NCI-H748 (cell line): ENCODE measurements at regions not wholly inside any gene's neighbourhood (a gene's known extent, or its start where the extent isn't known, plus 50 kb on each side); places are given as distances from the start of the nearest gene placed in this dataset.

Experiments used
- DNase-seq: peaks from one replicate; lab custom pipeline; 2025; ENCODE audit not compliant: unreplicated experiment; lab: John Stamatoyannopoulos, UW

- DNase-seq, result no peak
Measured at GRCh38 chr6:40973304-40973703, 65.7 kb downstream of the UNC5CL start.

GRCh38 chr6:40972814-40973213 is 66.2 kb downstream of the UNC5CL start:
- peak; percentile 20 for DNase-seq

GRCh38 chr6:40972190-40972589 is 66.8 kb downstream of the UNC5CL start:
- DNase-seq, result no peak

- no peak for DNase-seq
Measured at GRCh38 chr6:40968620-40969164, 70.3 kb downstream of the UNC5CL start.

- DNase-seq, result no peak
Measured at GRCh38 chr6:40966860-40967259, 72.2 kb downstream of the UNC5CL start.

GRCh38 chr6:40965046-40965445 is 74.0 kb downstream of the UNC5CL start:
- DNase-seq, result no peak

- no peak for DNase-seq
Measured at GRCh38 chr6:40963019-40963418, 76.0 kb downstream of the UNC5CL start.

GRCh38 chr6:40962241-40962640 is 76.8 kb downstream of the UNC5CL start:
- no peak for DNase-seq

GRCh38 chr6:40961831-40962230 is 77.2 kb downstream of the UNC5CL start:
- no peak for DNase-seq

GRCh38 chr6:40960742-40961430 is 78.1 kb downstream of the UNC5CL start:
- no peak for DNase-seq

GRCh38 chr6:40959781-40960327 is 79.2 kb downstream of the UNC5CL start:
- DNase-seq, result no peak

- DNase-seq, result no peak
Measured at GRCh38 chr6:40958738-40959137, 80.3 kb downstream of the UNC5CL start.

- DNase-seq, result no peak
Measured at GRCh38 chr6:40957616-40958492, 81.2 kb downstream of the UNC5CL start.

GRCh38 chr6:40956936-40957335 is 82.1 kb downstream of the UNC5CL start:
- no peak for DNase-seq

GRCh38 chr6:40955178-40955545 is 83.9 kb downstream of the UNC5CL start:
- no peak for DNase-seq

GRCh38 chr6:40954446-40955177 is 84.4 kb downstream of the UNC5CL start:
- DNase-seq, result no peak

GRCh38 chr6:40953486-40953885 is 85.5 kb downstream of the UNC5CL start:
- no peak for DNase-seq

GRCh38 chr6:40950986-40951698 is 87.9 kb downstream of the UNC5CL start:
- no peak for DNase-seq

- DNase-seq, result no peak
Measured at GRCh38 chr6:40948570-40948969, 90.5 kb downstream of the UNC5CL start.

- no peak for DNase-seq
Measured at GRCh38 chr6:40947876-40948526, 91.0 kb downstream of the UNC5CL start.
